ENCODE measurements at regions not wholly inside any gene's neighbourhood (a gene's known extent, or its start where the extent isn't known, plus 50 kb on each side); places are given as distances from the start of the nearest gene placed in this dataset.

- H3K9me3 ChIP-seq, result no peaks in the 10 kb centered on the region
- peaks cover 23 to 72% (median 65%) of the 10 kb centered on the region in 4 donors for H3K4me1 ChIP-seq
- H3K27me3 ChIP-seq, result no peaks in the 10 kb centered on the region
- peak overlapping the region; percentile 72 to 81 (median 78) for H3K27ac ChIP-seq (replicated peaks in 1 of 4)
- H3K4me3 ChIP-seq, result no peak overlapping the region
- no peak for DNase-seq (ENCODE audit: extremely low spot score)
- intact Hi-C loops (cut with DNase I), result no loop called here
- H3K36me3 ChIP-seq, result no peaks in the 10 kb centered on the region
- 43% methylated on average over 3 of the region's 3 CpGs for WGBS
- no peak for TF ChIP-seq CTCF (IDR thresholded peaks at IDR 0.05)
- no peak for TF ChIP-seq POLR2AphosphoS5 (IDR thresholded peaks at IDR 0.05)
- TF ChIP-seq POLR2A (IDR thresholded peaks at IDR 0.05; ENCODE audit: low read depth), result no peak
- no peak for TF ChIP-seq EP300 (IDR thresholded peaks at IDR 0.05)
Observed at GRCh38 chr3:150253622-150254021, 154.5 kb upstream of the TSC22D2 start.

GRCh38 chr3:150252462-150252861 lies 155.6 kb upstream of the TSC22D2 start:
- intact Hi-C loops (cut with DNase I), result no loop called here
- peak overlapping the region; percentile 72 to 81 (median 78) for H3K27ac ChIP-seq (replicated peaks in 1 of 4)
- DNase-seq (ENCODE audit: extremely low spot score), result no peak
- TF ChIP-seq POLR2AphosphoS5 (IDR thresholded peaks at IDR 0.05) (peak in 1 of 2 donors; percentile 8), CTCF (IDR thresholded peaks at IDR 0.05) (no peak), EP300 (IDR thresholded peaks at IDR 0.05) (no peak), POLR2A (IDR thresholded peaks at IDR 0.05; ENCODE audit: low read depth) (no peak)
- no peak overlapping the region for H3K4me3 ChIP-seq
- H3K4me1 ChIP-seq, result peaks cover 23 to 80% (median 71%) of the 10 kb centered on the region in 4 donors
- no peaks in the 10 kb centered on the region for H3K36me3 ChIP-seq
- H3K9me3 ChIP-seq, result no peaks in the 10 kb centered on the region
- 21% methylated on average over 2 of the region's 2 CpGs for WGBS
- no peaks in the 10 kb centered on the region for H3K27me3 ChIP-seq

GRCh38 chr3:150251187-150252062 lies 156.7 kb upstream of the TSC22D2 start:
- no peaks in the 10 kb centered on the region for H3K9me3 ChIP-seq
- H3K4me1 ChIP-seq, result peaks cover 23 to 80% (median 71%) of the 10 kb centered on the region in 4 donors
- H3K4me3 ChIP-seq, result no peak overlapping the region
- no peaks in the 10 kb centered on the region for H3K36me3 ChIP-seq
- intact Hi-C loops (cut with DNase I), result no loop called here
- no peak for TF ChIP-seq POLR2A (IDR thresholded peaks at IDR 0.05; ENCODE audit: low read depth)
- DNase-seq (ENCODE audit: extremely low spot score), result no peak
- whole genome bisulfite sequencing, result 54% methylated on average over 5 of the region's 5 CpGs
- peak overlapping the region; percentile 72 to 81 (median 78) for H3K27ac ChIP-seq (replicated peaks in 1 of 4)
- H3K27me3 ChIP-seq, result no peaks in the 10 kb centered on the region

- no peaks in the 10 kb centered on the region for H3K36me3 ChIP-seq
- H3K4me1 ChIP-seq, result peaks cover 17 to 71% (median 62%) of the 10 kb centered on the region in 4 donors
- DNase-seq (ENCODE audit: extremely low spot score), result no peak
- no peak for TF ChIP-seq POLR2A (IDR thresholded peaks at IDR 0.05; ENCODE audit: low read depth)
- intact Hi-C loops (cut with DNase I), result no loop called here
- 75% methylated on average over 7 of the region's 7 CpGs for WGBS
- H3K4me3 ChIP-seq, result no peak overlapping the region
- H3K27me3 ChIP-seq, result no peaks in the 10 kb centered on the region
- H3K9me3 ChIP-seq, result no peaks in the 10 kb centered on the region
- H3K27ac ChIP-seq (replicated peaks in 1 of 4), result peak overlapping the region in 1 of 4 donors; percentile 2
Observed at GRCh38 chr3:150249779-150250470, 158.2 kb upstream of the TSC22D2 start.

- Histone ChIP-seq H3K27me3 (no peaks in the 10 kb centered on the region), H3K4me1 (peaks cover 14 to 62% (median 53%) of the 10 kb centered on the region in 4 donors), H3K27ac (replicated peaks in 1 of 4) (peak overlapping the region; percentile 49 to 65 (median 54)), H3K36me3 (no peaks in the 10 kb centered on the region), H3K4me3 (no peak overlapping the region), H3K9me3 (no peaks in the 10 kb centered on the region)
- WGBS, result 54% methylated on average over 4 of the region's 4 CpGs
- TF ChIP-seq POLR2AphosphoS5 (IDR thresholded peaks at IDR 0.05) (no peak), POLR2A (IDR thresholded peaks at IDR 0.05; ENCODE audit: low read depth) (no peak), CTCF (IDR thresholded peaks at IDR 0.05) (no peak), EP300 (IDR thresholded peaks at IDR 0.05) (no peak)
- intact Hi-C loops (cut with DNase I), result no loop called here
- DNase-seq (ENCODE audit: extremely low spot score), result no peak
Observed at GRCh38 chr3:150248888-150249681, 159.0 kb upstream of the TSC22D2 start.
